OCI-LY7 (cell line): ENCODE measurements at regions not wholly inside any gene's neighbourhood (a gene's known extent, or its start where the extent isn't known, plus 50 kb on each side); places are given as distances from the start of the nearest gene placed in this dataset.

Source experiments
- BruUV-seq: library from RNA; stranded (reverse); fragments of 400-500 nt; replicated peaks from 2 replicates; lab custom pipeline; 2021; lab: Mats Ljungman, UMichigan
- CTCF ChIA-PET: fragments of 300-600 bp; sonication (Branson Sonifier 250); formaldehyde crosslinking; loops from one replicate; lab custom pipeline; 2022; ENCODE audit warnings: antibody characterized with exemption; ENCODE audit not compliant: unreplicated experiment; lab: Charles Lee
- POLR2A ChIA-PET: fragments of 300-600 bp; sonication (Branson Sonifier 250); formaldehyde crosslinking; loops from one replicate; lab custom pipeline; 2022; ENCODE audit warnings: antibody characterized with exemption; lab: Charles Lee
- DNase-seq: peaks from one replicate; pipeline ENCODE4 v3.0.0-alpha.2; 2015; ENCODE audit warnings: low spot score
- H2AFZ ChIP-seq: fragments of 200-600 bp; sonication (generic), shearing (Covaris generic); 2 replicates; pipeline ENCODE4 v1.6.1; 2014; ENCODE audit warnings: mild to moderate bottlenecking, antibody characterized with exemption, low read length, moderate library complexity
- H3K27ac ChIP-seq: fragments of 200-600 bp; sonication (generic); 2 replicates; pipeline ENCODE4 v1.5.1; 2014; ENCODE audit warnings: mixed run types, low read depth, mild to moderate bottlenecking, moderate library complexity, low read length, inconsistent platforms; ENCODE audit not compliant: poor library complexity, severe bottlenecking
- H3K36me3 ChIP-seq: fragments of 200-600 bp; sonication (generic); 2 replicates; pipeline ENCODE4 v1.6.1; 2014; ENCODE audit warnings: mild to moderate bottlenecking, antibody characterized with exemption, low read length, moderate library complexity, mixed read lengths; ENCODE audit not compliant: insufficient read depth
- H3K4me1 ChIP-seq: fragments of 200-600 bp; sonication (generic); 2 replicates; pipeline ENCODE4 v1.5.1; 2014; ENCODE audit warnings: mild to moderate bottlenecking, low read length; ENCODE audit not compliant: insufficient read depth, poor library complexity, severe bottlenecking
- H3K4me2 ChIP-seq: fragments of 200-600 bp; sonication (generic); 2 replicates; pipeline ENCODE4 v1.6.1; 2014; ENCODE audit warnings: mild to moderate bottlenecking, low read length
- H3K4me3 ChIP-seq: fragments of 200-600 bp; sonication (generic); 2 replicates; pipeline ENCODE4 v1.5.1; 2014; ENCODE audit warnings: mild to moderate bottlenecking, low read depth, low read length; ENCODE audit not compliant: poor library complexity, severe bottlenecking
- H3K79me2 ChIP-seq: fragments of 200-600 bp; sonication (generic); 2 replicates; pipeline ENCODE4 v1.6.1; 2016; ENCODE audit warnings: low read depth, mild to moderate bottlenecking, low read length, moderate library complexity, mixed read lengths; ENCODE audit not compliant: insufficient read depth
- H3K9me2 ChIP-seq: fragments of 200-600 bp; sonication (generic); 2 replicates; pipeline ENCODE4 v1.6.1; 2016; ENCODE audit warnings: mild to moderate bottlenecking, low read length, mixed read lengths; ENCODE audit not compliant: insufficient read depth
- H3K9me3 ChIP-seq: fragments of 200-600 bp; sonication (generic); 2 replicates; pipeline ENCODE4 v1.6.1; 2014; ENCODE audit warnings: mild to moderate bottlenecking, mixed run types, low read length, mixed read lengths
- H4K20me1 ChIP-seq: fragments of 200-600 bp; sonication (generic); 2 replicates; pipeline ENCODE4 v1.6.1; 2014; ENCODE audit warnings: mild to moderate bottlenecking, antibody characterized with exemption, low read length, moderate library complexity, mixed read lengths; ENCODE audit not compliant: insufficient read depth
- CTCF ChIP-seq: fragments of 200-600 bp; sonication (generic); conservative IDR thresholded peaks from 2 replicates; pipeline ENCODE4 v1.5.1; 2014; ENCODE audit warnings: mild to moderate bottlenecking, antibody characterized with exemption, low read length, moderate library complexity, mixed read lengths
- EZH2phosphoT487 ChIP-seq: fragments of 200-600 bp; sonication (generic); IDR thresholded peaks from 2 replicates; pipeline ENCODE4 v1.6.1; 2018; ENCODE audit warnings: low read depth, borderline replicate concordance, mild to moderate bottlenecking, mixed run types, antibody characterized with exemption, low read length, moderate library complexity, mixed read lengths
- intact Hi-C: fragments of 100-400 bp; cut with micrococcal nuclease; formaldehyde crosslinking; loops from one replicate; pipeline ENCODE4 v1.10.0; 2022; ENCODE audit not compliant: unreplicated experiment

DNA sequence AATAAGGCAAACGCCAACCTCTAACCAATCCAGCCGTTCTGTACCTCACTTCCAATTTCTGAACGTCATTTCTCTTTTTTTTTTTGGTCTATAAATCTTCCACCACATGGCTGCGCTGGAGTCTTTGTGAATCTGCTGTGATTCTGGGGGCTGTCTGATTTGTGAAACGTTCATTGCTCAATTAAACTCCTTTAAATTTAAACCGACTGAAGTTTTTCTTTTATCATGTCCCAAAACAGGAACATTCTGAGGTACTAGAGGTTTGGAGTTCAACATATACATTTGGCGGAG lies 65.5 kb upstream of the BACH1 start:
- H3K36me3 ChIP-seq: no peaks in the 10 kb centered on the region
- no peak overlapping the region for H2AFZ ChIP-seq
- H3K9me3 ChIP-seq: no peaks in the 10 kb centered on the region
- H3K27ac ChIP-seq: no peak overlapping the region
- no peak overlapping the region for H3K4me3 ChIP-seq
- POLR2A ChIA-PET: interaction anchor here (0.7 to 2.1 kb wide), 3 partner anchors 8 to 14 kb away, joined by 4 to 6 read pairs (median 4); no protein-coding TSS in a partner anchor
- no peaks in the 10 kb centered on the region for H3K79me2 ChIP-seq
- H3K4me2 ChIP-seq: no peak overlapping the region
- peak; percentile 4 for DNase-seq
- intact Hi-C loops: loop anchor here (10.0 kb wide), 1 partner anchor 142 kb away; no protein-coding TSS in a partner anchor
- no peaks in the 10 kb centered on the region for H4K20me1 ChIP-seq
- H3K4me1 ChIP-seq: no peaks in the 10 kb centered on the region
- BruUV-seq: no TSS peak
- H3K9me2 ChIP-seq: no peaks in the 10 kb centered on the region
- TF ChIP-seq CTCF (peak; percentile 44; the same call in 1 of the 2 replicates), EZH2phosphoT487 (no peak)
- CTCF ChIA-PET: interaction anchor here (1.1 kb wide), 1 partner anchor 143 kb away, joined by 3 read pairs; no protein-coding TSS in a partner anchor

GRCh38 chr21:29233611-29234540 lies 64.8 kb upstream of the BACH1 start:
- H3K36me3 ChIP-seq: no peaks in the 10 kb centered on the region
- POLR2A ChIA-PET: interaction anchor here (0.7 to 2.1 kb wide), 5 partner anchors 8 to 144 kb away, joined by 3 to 6 read pairs (median 3); no protein-coding TSS in a partner anchor
- H3K27ac ChIP-seq: no peak overlapping the region
- intact Hi-C loops: loop anchor here (10.0 kb wide), 1 partner anchor 141 kb away; no protein-coding TSS in a partner anchor
- H3K79me2 ChIP-seq: no peaks in the 10 kb centered on the region
- no peaks in the 10 kb centered on the region for H3K9me2 ChIP-seq
- BruUV-seq: no TSS peak
- CTCF ChIA-PET: interaction anchor here (0.6 to 1.1 kb wide), 2 partner anchors 143 to 602 kb away, joined by 3 read pairs; no protein-coding TSS in a partner anchor
- peak; percentile 2 for DNase-seq
- H4K20me1 ChIP-seq: no peaks in the 10 kb centered on the region
- no peak overlapping the region for H2AFZ ChIP-seq
- no peak for TF ChIP-seq EZH2phosphoT487
- no peaks in the 10 kb centered on the region for H3K4me1 ChIP-seq
- H3K9me3 ChIP-seq: no peaks in the 10 kb centered on the region
- no peak overlapping the region for H3K4me3 ChIP-seq
- no peak overlapping the region for H3K4me2 ChIP-seq

DNA sequence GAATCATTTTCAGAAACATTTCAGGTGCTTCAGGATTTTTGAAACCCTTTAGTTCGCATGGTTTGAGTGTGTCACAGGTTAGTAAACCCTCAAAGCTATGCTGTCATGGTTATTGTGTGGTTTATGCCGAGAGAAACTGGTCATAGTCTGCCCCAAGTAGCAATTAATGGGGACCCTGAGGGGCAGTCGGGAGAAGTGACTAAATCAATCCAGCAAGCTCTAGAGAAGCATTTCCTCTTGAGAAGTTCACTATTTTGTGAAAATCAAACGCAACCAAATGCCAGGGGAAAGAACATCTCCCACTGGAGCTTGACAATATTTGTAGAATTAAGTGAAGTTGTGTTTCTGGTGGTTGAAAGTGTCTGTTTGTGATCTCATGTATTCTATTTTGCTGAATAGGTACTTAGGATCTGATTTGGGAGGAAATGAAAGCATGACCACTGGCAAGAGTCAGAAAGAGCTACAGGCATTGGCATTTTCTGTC lies 63.0 kb upstream of the BACH1 start:
- no peaks in the 10 kb centered on the region for H3K4me1 ChIP-seq

More for the DNA sequence above, 63.0 kb upstream of the BACH1 start:
- no peaks in the 10 kb centered on the region for H3K79me2 ChIP-seq
- intact Hi-C loops: loop anchor here (10.0 kb wide), 1 partner anchor 139 kb away; no protein-coding TSS in a partner anchor
- BruUV-seq: no TSS peak
- H2AFZ ChIP-seq: no peak overlapping the region
- TF ChIP-seq EZH2phosphoT487: no peak
- no peak overlapping the region for H3K4me3 ChIP-seq
- CTCF ChIA-PET: no interaction called here
- H3K36me3 ChIP-seq: no peaks in the 10 kb centered on the region
- no peak overlapping the region for H3K4me2 ChIP-seq
- no peak for DNase-seq
- no peaks in the 10 kb centered on the region for H3K9me2 ChIP-seq
- no peaks in the 10 kb centered on the region for H4K20me1 ChIP-seq
- no peak overlapping the region for H3K27ac ChIP-seq
- POLR2A ChIA-PET: interaction anchor here (0.6 to 1.1 kb wide), 4 partner anchors 12 to 1132 kb away, joined by 3 to 4 read pairs (median 3); no protein-coding TSS in a partner anchor
- H3K9me3 ChIP-seq: no peaks in the 10 kb centered on the region
